ENCODE measurements at regions not wholly inside any gene's neighbourhood (a gene's known extent, or its start where the extent isn't known, plus 50 kb on each side); places are given as distances from the start of the nearest gene placed in this dataset.

GRCh38 chr14:85996551-85996950 lies 466.6 kb downstream of the FLRT2 start:
- H3K36me3 ChIP-seq (ENCODE audit: control insufficient read depth in 2 of 2, insufficient read depth in 2 of 2, low read length in 1 of 2): no peaks in the 10 kb centered on the region
- H3K9me3 ChIP-seq (replicated peaks; ENCODE audit: control insufficient read depth, insufficient read depth, low read length): no peaks in the 10 kb centered on the region
- ChIA-PET CTCF (no interaction called here), SMC1A (ENCODE audit: uncharacterized antibody, unreplicated experiment) (no interaction called here), POLR2A (no interaction called here), RAD21 (ENCODE audit: unreplicated experiment) (no interaction called here)
- no peak overlapping the region for H3K4me3 ChIP-seq
- no peak overlapping the region for H3K9ac ChIP-seq (ENCODE audit: control insufficient read depth, insufficient read depth, low read length)
- H3K79me2 ChIP-seq (ENCODE audit: control insufficient read depth, insufficient read depth, low read length): no peaks in the 10 kb centered on the region
- ATAC-seq (no peak), DNase-seq (ENCODE audit: low read depth, low spot score) (no peak), FAIRE-seq (no peak)
- H3K4me1 ChIP-seq (ENCODE audit: control insufficient read depth, insufficient read depth, low read length): no peaks in the 10 kb centered on the region
- H2AFZ ChIP-seq (ENCODE audit: control insufficient read depth, low read depth, low read length): no peak overlapping the region
- no peak overlapping the region for H3K4me2 ChIP-seq (ENCODE audit: control insufficient read depth, insufficient read depth)
- no peaks in the 10 kb centered on the region for H3K27me3 ChIP-seq (replicated peaks in 1 of 2; ENCODE audit: control insufficient read depth in 2 of 2, insufficient read depth in 2 of 2, low read length in 1 of 2)
- intact Hi-C loops (cut with micrococcal nuclease; ENCODE audit: unreplicated experiment): no loop called here
- no peaks in the 10 kb centered on the region for H4K20me1 ChIP-seq (ENCODE audit: control insufficient read depth, insufficient read depth)
- TF ChIP-seq EZH2 (IDR thresholded peaks at IDR 0.05; ENCODE audit: borderline replicate concordance, control insufficient read depth, low read depth, low read length): no peak
- TF ChIP-seq BMI1 (IDR thresholded peaks at IDR 0.05; ENCODE audit: borderline replicate concordance): no peak
- no peak for TF ChIP-seq TCF12 (IDR thresholded peaks at IDR 0.05; ENCODE audit: low read depth, low read length)
- no peak for TF ChIP-seq HDGF (IDR thresholded peaks at IDR 0.05)
- TF ChIP-seq TAF1 (IDR thresholded peaks at IDR 0.05; ENCODE audit: borderline replicate concordance, low read depth, low read length): no peak
- TF ChIP-seq REST (IDR thresholded peaks at IDR 0.05; ENCODE audit: low read depth, low read length): no peak
- TF ChIP-seq MLLT1 (IDR thresholded peaks at IDR 0.05): no peak
- no peak for TF ChIP-seq ASH2L (IDR thresholded peaks at IDR 0.05; ENCODE audit: borderline replicate concordance, low read depth)
- TF ChIP-seq BRCA1 (IDR thresholded peaks at IDR 0.05; ENCODE audit: low read depth, low read length): no peak
- TF ChIP-seq SMARCA5 (IDR thresholded peaks at IDR 0.05): no peak
- TF ChIP-seq IRF3 (IDR thresholded peaks at IDR 0.05): no peak
- no peak for TF ChIP-seq TARDBP (IDR thresholded peaks at IDR 0.05; ENCODE audit: borderline replicate concordance)
- no peak for TF ChIP-seq CTCF (IDR thresholded peaks at IDR 0.05 in 2 of 3, conservative IDR thresholded peaks at IDR 0.05 in 1 of 3; ENCODE audit: control insufficient read depth in 2 of 3, extremely low read depth in 1 of 3, insufficient read depth in 1 of 3, low read depth in 3 of 3, low read length in 3 of 3)
- TF ChIP-seq FOXK2 (IDR thresholded peaks at IDR 0.05): no peak
- TF ChIP-seq IRF4 (IDR thresholded peaks at IDR 0.05; ENCODE audit: low read depth, low read length): no peak
- TF ChIP-seq STAT1 (conservative IDR thresholded peaks at IDR 0.05): no peak
- in situ Hi-C loops (cut with MboI): no loop called here
- no peak overlapping the region for H3K27ac ChIP-seq (ENCODE audit: control insufficient read depth, insufficient read depth)
- no TSS peak for BruUV-seq (replicated peaks)
